ENCODE measurements at regions not wholly inside any gene's neighbourhood (a gene's known extent, or its start where the extent isn't known, plus 50 kb on each side); places are given as distances from the start of the nearest gene placed in this dataset.

- no peak for TF ChIP-seq RCOR1 (IDR thresholded peaks at IDR 0.05; ENCODE audit: low read depth, low read length)
- TF ChIP-seq, protein P1, sequence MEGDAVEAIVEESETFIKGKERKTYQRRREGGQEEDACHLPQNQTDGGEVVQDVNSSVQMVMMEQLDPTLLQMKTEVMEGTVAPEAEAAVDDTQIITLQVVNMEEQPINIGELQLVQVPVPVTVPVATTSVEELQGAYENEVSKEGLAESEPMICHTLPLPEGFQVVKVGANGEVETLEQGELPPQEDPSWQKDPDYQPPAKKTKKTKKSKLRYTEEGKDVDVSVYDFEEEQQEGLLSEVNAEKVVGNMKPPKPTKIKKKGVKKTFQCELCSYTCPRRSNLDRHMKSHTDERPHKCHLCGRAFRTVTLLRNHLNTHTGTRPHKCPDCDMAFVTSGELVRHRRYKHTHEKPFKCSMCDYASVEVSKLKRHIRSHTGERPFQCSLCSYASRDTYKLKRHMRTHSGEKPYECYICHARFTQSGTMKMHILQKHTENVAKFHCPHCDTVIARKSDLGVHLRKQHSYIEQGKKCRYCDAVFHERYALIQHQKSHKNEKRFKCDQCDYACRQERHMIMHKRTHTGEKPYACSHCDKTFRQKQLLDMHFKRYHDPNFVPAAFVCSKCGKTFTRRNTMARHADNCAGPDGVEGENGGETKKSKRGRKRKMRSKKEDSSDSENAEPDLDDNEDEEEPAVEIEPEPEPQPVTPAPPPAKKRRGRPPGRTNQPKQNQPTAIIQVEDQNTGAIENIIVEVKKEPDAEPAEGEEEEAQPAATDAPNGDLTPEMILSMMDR (IDR thresholded peaks at IDR 0.05): no peak
- no peak for TF ChIP-seq SMC3 (IDR thresholded peaks at IDR 0.05)
- TF ChIP-seq EP300 (IDR thresholded peaks at IDR 0.05): no peak
Observed at GRCh38 chr2:81363800-81364199, 1059.2 kb upstream of the LRRTM1 start.
